Esophagus squamous epithelium (tissue), 4 donors: ENCODE measurements at regions not wholly inside any gene's neighbourhood (a gene's known extent, or its start where the extent isn't known, plus 50 kb on each side); places are given as distances from the start of the nearest gene placed in this dataset.

Experiments
- CTCF ChIP-seq, 6 experiments: fragments of 450-650 bp in 4 of 6; fragments of 200-600 bp in 2 of 6; sonication (generic) in 2 of 6; IDR thresholded peaks; one replicate each; pipeline ENCODE4 v1.5.1; 2016 to 2019; ENCODE audit warnings: antibody characterized with exemption in 6 of 6, mild to moderate bottlenecking in 4 of 6, moderate library complexity in 4 of 6
- POLR2A ChIP-seq, 4 donors: fragments of 450-650 bp; IDR thresholded peaks; one replicate each; pipeline ENCODE4 v1.6.1; 2017; ENCODE audit warnings: antibody characterized with exemption in 4 of 4, mild to moderate bottlenecking in 4 of 4, moderate library complexity in 3 of 4

GRCh38 chr6:130670142-130670541 lies 157.1 kb upstream of the SMLR1 start:
- TF ChIP-seq CTCF (IDR thresholded peaks at IDR 0.05) (no peak), POLR2A (IDR thresholded peaks at IDR 0.05) (no peak)
